Glutamatergic neuron (in vitro differentiated cells): ENCODE measurements at regions not wholly inside any gene's neighbourhood (a gene's known extent, or its start where the extent isn't known, plus 50 kb on each side); places are given as distances from the start of the nearest gene placed in this dataset.

Experiments
- DNase-seq: peaks from one replicate; pipeline ENCODE4 v3.0.0; 2022
- H3K27ac Mint-ChIP-seq: one replicate; pipeline ENCODE4 v1.8.0; 2020; ENCODE audit warnings: mild to moderate bottlenecking, mixed read lengths, inconsistent platforms; ENCODE audit not compliant: unreplicated experiment
- H3K27me3 Mint-ChIP-seq: one replicate; pipeline ENCODE4 v1.8.0; 2020; ENCODE audit warnings: mild to moderate bottlenecking, moderate library complexity, mixed read lengths, inconsistent platforms; ENCODE audit not compliant: unreplicated experiment
- H3K36me3 Mint-ChIP-seq: one replicate; pipeline ENCODE4 v1.8.0; 2020; ENCODE audit warnings: mild to moderate bottlenecking, mixed read lengths, inconsistent platforms; ENCODE audit not compliant: unreplicated experiment
- H3K4me1 Mint-ChIP-seq: one replicate; pipeline ENCODE4 v1.8.0; 2020; ENCODE audit warnings: mild to moderate bottlenecking, low read depth, mixed read lengths, inconsistent platforms; ENCODE audit not compliant: unreplicated experiment
- H3K4me3 Mint-ChIP-seq: one replicate; pipeline ENCODE4 v1.8.0; 2020; ENCODE audit warnings: mild to moderate bottlenecking, mixed read lengths, inconsistent platforms; ENCODE audit not compliant: unreplicated experiment
- H3K9me3 Mint-ChIP-seq: one replicate; pipeline ENCODE4 v1.8.0; 2020; ENCODE audit warnings: mild to moderate bottlenecking, moderate library complexity, mixed read lengths, inconsistent platforms; ENCODE audit not compliant: unreplicated experiment
- CTCF ChIP-seq: fragments of 200-600 bp; sonication (generic); IDR thresholded peaks from one replicate; pipeline ENCODE4 v1.5.0; 2021; ENCODE audit not compliant: partially characterized antibody, unreplicated experiment

GRCh38 chr12:11598900-11599299 lies 50.6 kb upstream of the ETV6 start:
- no peaks in the 10 kb centered on the region for H3K36me3 Mint-ChIP-seq
- H3K9me3 Mint-ChIP-seq, result peaks cover 2% of the 10 kb centered on the region
- H3K27ac Mint-ChIP-seq, result no peak overlapping the region
- no peak for TF ChIP-seq CTCF
- H3K4me1 Mint-ChIP-seq, result no peaks in the 10 kb centered on the region
- H3K27me3 Mint-ChIP-seq, result no peaks in the 10 kb centered on the region
- no peak overlapping the region for H3K4me3 Mint-ChIP-seq
- DNase-seq, result no peak
